HUES48 (cell line): ENCODE measurements at regions not wholly inside any gene's neighbourhood (a gene's known extent, or its start where the extent isn't known, plus 50 kb on each side); places are given as distances from the start of the nearest gene placed in this dataset.

ENCODE experiments used
- H3K27ac ChIP-seq: one replicate; pipeline ENCODE4 v1.7.0; 2013; ENCODE audit warnings: low read depth, low read length, inconsistent platforms
- H3K27me3 ChIP-seq: 2 replicates; pipeline ENCODE4 v1.6.1; 2013; ENCODE audit warnings: mild to moderate bottlenecking, low read length; ENCODE audit not compliant: control insufficient read depth, insufficient read depth
- H3K36me3 ChIP-seq: 2 replicates; pipeline ENCODE4 v1.6.1; 2013; ENCODE audit warnings: low read length; ENCODE audit not compliant: control insufficient read depth, insufficient read depth
- H3K4me1 ChIP-seq: 2 replicates; pipeline ENCODE4 v1.6.1; 2013; ENCODE audit warnings: mild to moderate bottlenecking, low read length; ENCODE audit not compliant: control insufficient read depth, insufficient read depth
- H3K4me3 ChIP-seq: 2 replicates; pipeline ENCODE4 v1.5.1; 2013; ENCODE audit warnings: mild to moderate bottlenecking, low read depth, low read length
- H3K9ac ChIP-seq: 2 replicates; pipeline ENCODE4 v1.6.1; 2013; ENCODE audit warnings: mild to moderate bottlenecking, low read depth, low read length, moderate library complexity
- H3K9me3 ChIP-seq: 2 replicates; pipeline ENCODE4 v1.6.1; 2013; ENCODE audit warnings: low read length; ENCODE audit not compliant: control insufficient read depth, insufficient read depth

DNA sequence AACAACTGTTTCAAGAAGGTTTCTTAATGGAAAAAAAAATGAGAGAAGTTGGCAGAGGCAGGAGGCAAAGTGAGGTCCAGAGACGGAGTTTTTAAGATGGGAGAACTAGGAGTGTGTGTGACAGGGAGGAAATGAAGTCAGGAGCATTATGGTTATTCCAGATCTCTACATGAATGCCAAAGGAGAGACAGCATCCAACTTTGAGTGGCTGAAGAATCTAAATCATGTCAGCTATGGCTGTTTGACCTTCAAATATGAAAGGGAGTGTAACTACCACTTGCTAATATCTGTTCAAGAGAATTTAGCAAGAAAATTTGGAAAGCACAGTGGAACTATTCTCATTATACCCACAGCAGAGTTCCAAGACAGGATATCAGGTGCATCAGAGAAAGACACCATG is 81.2 kb upstream of the CCBE1 start:
- Histone ChIP-seq H3K27me3 (no peaks in the 10 kb centered on the region), H3K36me3 (no peaks in the 10 kb centered on the region), H3K27ac (no peak overlapping the region), H3K4me1 (no peaks in the 10 kb centered on the region), H3K9ac (no peak overlapping the region), H3K9me3 (no peaks in the 10 kb centered on the region), H3K4me3 (no peak overlapping the region)

DNA sequence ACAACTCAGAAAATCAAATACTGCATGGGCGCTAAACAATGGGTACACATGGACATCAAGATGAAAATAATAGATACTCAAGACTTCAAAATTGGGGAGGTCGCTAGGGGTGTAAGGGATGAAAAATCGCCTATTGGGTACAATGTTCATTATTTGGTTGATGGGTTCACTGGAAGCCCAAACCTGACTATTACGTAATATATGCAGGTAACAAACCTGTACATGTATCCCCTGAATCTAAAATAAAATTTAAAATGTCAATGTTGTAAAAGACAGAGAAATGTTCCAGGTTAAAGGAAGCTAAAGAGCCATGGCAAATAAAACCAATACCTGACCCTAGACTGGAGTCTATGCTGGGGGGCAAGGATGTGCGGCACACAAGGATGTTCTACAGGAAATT is 80.4 kb upstream of the CCBE1 start:
- Histone ChIP-seq H3K36me3 (no peaks in the 10 kb centered on the region), H3K4me3 (no peak overlapping the region), H3K4me1 (no peaks in the 10 kb centered on the region), H3K9ac (no peak overlapping the region), H3K9me3 (no peaks in the 10 kb centered on the region), H3K27me3 (no peaks in the 10 kb centered on the region), H3K27ac (no peak overlapping the region)

DNA sequence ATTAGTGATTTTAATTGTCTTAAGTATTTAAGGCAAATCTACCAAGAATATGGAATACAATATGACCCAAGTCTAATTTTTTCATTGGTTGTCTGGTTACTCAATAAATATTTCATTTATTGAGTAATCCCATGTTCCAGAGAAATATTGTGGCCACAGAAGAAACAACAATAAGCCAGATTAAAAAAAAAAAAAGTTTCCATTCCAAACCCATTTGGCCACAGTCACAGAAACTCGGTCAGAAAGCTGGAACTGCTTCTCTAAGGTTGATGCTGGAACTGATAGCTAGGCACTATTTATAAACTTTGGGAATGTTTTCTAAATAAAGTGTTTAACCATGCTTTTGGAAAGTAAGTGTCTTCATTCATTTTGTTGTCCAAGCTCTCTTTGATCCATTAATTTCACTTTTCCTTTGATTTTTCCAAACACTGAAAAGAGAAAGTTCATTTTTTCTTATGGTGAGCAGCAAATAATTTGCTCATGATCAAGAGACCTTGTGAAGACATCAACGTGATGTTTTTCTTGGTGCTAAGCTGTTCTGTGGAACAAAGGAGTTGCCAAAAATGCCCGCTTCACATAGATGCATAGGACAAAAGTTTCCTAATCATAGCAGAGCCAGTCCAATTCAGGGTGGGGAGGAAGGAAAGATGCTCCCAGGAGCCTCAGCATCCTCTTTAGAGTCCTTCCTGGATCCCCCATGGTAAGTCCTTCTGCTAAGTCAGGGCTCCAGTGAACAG is 72.1 kb upstream of the CCBE1 start:
- no peaks in the 10 kb centered on the region for H3K9me3 ChIP-seq
- no peak overlapping the region for H3K4me3 ChIP-seq
- H3K27ac ChIP-seq = no peak overlapping the region
- no peaks in the 10 kb centered on the region for H3K36me3 ChIP-seq
- no peak overlapping the region for H3K9ac ChIP-seq
- no peaks in the 10 kb centered on the region for H3K27me3 ChIP-seq
- no peaks in the 10 kb centered on the region for H3K4me1 ChIP-seq

DNA sequence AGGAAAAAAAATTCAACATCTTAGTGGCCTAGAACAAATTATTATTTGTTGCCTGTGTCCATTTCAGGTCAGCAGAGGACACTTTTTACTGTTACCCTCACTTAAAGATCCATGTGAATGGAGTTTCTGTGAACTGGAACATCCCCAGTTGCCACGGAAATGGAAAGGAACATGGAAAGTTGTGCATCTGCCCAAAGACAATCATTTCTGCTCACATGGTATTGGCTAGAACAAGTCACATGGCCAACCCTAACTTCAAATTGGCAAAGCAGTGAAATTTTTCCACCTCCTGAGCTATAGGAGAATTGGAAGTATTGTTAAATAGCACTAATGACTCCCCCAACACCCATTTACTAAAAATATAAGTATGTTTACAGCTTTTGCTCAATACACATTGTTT is 71.2 kb upstream of the CCBE1 start:
- no peaks in the 10 kb centered on the region for H3K36me3 ChIP-seq
- no peaks in the 10 kb centered on the region for H3K4me1 ChIP-seq
- H3K27me3 ChIP-seq = no peaks in the 10 kb centered on the region
- no peak overlapping the region for H3K4me3 ChIP-seq
- H3K9me3 ChIP-seq = no peaks in the 10 kb centered on the region
- no peak overlapping the region for H3K27ac ChIP-seq
- H3K9ac ChIP-seq = no peak overlapping the region

DNA sequence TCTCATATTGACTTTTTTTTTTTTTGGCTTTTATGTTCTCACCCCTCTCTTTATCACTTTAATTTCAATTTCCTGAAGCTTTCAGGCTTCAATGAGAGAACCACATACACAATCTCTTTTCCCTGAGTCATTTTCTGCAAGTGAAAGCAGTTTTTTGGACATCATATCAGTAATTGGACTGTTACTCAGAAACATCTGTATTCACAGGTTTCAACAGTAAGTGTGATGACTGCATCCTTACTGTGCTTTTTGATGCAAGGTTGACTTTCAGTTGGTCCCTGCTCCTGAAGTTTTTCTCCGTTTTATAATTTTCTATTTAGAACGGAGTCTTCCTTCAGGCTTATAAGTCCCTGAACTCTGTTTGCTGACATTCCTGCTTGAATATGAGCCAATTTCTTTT is 70.5 kb upstream of the CCBE1 start:
- Histone ChIP-seq H3K4me3 (no peak overlapping the region), H3K27me3 (no peaks in the 10 kb centered on the region), H3K9me3 (no peaks in the 10 kb centered on the region), H3K4me1 (no peaks in the 10 kb centered on the region), H3K27ac (no peak overlapping the region), H3K9ac (no peak overlapping the region), H3K36me3 (no peaks in the 10 kb centered on the region)

DNA sequence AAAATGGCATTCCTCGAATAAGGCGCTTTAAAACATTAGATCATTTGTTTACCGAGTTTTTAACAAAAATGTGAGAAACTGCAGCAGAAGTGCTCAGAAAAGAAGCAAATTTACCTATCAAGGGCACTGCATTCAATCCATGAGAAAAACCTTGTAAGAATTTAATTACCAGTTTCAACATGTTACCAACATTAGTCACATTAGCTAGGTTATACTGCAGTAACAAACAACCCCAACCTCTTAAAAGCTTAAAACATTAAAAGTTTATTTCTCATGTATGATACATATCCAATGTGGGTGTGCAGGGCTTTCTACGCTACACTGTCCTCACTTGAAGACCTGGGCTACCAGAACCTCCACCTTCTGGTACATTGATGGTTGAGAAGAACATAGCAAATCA is 68.1 kb upstream of the CCBE1 start:
- H3K4me3 ChIP-seq = no peak overlapping the region
- H3K36me3 ChIP-seq = no peaks in the 10 kb centered on the region
- H3K9me3 ChIP-seq = no peaks in the 10 kb centered on the region
- no peaks in the 10 kb centered on the region for H3K27me3 ChIP-seq
- H3K4me1 ChIP-seq = no peaks in the 10 kb centered on the region
- no peak overlapping the region for H3K9ac ChIP-seq
- H3K27ac ChIP-seq = no peak overlapping the region

DNA sequence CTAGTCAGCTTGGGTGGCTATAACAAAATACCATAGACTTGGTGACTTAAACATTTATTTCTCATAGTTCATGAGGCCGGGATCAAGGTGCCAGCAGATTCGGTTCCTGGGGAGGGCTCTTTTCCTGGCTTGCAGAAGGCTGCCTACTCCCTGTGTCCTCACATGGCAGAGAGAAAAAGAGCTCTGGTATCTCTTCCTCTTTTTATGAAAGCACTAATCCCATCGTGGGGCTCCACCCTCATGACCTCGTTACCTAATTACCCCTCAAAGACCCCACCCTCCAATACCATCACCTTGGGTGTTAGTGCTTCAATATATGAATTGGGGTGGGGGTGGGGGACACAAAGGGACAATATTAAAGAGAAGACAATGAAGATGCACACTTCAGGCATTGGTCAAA is 67.1 kb upstream of the CCBE1 start:
- Histone ChIP-seq H3K4me1 (no peaks in the 10 kb centered on the region), H3K27ac (no peak overlapping the region), H3K27me3 (no peaks in the 10 kb centered on the region), H3K9ac (no peak overlapping the region), H3K4me3 (no peak overlapping the region), H3K36me3 (no peaks in the 10 kb centered on the region), H3K9me3 (no peaks in the 10 kb centered on the region)

DNA sequence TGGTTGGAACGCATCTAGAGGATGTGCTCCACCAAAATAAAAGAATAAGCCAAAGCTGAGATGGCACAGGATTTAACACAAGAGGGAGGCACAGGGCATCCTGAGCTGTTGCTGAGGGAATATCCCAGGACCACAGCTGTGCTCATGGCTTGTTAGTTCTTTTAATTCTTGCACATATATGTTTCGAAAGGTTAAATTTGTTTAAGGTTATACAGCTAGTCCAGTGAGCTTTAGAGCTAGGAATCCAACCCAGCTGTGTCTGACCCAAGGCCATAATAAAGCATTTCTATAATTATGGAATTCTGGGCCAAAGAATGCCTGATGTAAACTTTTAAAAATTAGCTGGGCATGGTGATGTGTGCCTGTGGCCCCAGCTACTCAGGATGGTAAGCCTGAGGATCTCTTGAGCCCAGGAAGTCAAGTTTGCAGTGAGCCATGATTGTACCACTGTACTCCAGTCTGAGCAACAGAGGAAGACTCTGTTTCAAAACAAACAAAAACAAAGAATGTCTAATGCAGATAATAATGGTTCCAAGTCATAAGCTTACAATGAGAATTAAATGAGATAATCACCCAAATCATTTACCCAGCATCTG is 66.4 kb upstream of the CCBE1 start:
- no peaks in the 10 kb centered on the region for H3K27me3 ChIP-seq
- no peaks in the 10 kb centered on the region for H3K36me3 ChIP-seq
- H3K4me1 ChIP-seq = no peaks in the 10 kb centered on the region
- no peak overlapping the region for H3K27ac ChIP-seq
- H3K9me3 ChIP-seq = no peaks in the 10 kb centered on the region
- H3K4me3 ChIP-seq = no peak overlapping the region
- no peak overlapping the region for H3K9ac ChIP-seq

DNA sequence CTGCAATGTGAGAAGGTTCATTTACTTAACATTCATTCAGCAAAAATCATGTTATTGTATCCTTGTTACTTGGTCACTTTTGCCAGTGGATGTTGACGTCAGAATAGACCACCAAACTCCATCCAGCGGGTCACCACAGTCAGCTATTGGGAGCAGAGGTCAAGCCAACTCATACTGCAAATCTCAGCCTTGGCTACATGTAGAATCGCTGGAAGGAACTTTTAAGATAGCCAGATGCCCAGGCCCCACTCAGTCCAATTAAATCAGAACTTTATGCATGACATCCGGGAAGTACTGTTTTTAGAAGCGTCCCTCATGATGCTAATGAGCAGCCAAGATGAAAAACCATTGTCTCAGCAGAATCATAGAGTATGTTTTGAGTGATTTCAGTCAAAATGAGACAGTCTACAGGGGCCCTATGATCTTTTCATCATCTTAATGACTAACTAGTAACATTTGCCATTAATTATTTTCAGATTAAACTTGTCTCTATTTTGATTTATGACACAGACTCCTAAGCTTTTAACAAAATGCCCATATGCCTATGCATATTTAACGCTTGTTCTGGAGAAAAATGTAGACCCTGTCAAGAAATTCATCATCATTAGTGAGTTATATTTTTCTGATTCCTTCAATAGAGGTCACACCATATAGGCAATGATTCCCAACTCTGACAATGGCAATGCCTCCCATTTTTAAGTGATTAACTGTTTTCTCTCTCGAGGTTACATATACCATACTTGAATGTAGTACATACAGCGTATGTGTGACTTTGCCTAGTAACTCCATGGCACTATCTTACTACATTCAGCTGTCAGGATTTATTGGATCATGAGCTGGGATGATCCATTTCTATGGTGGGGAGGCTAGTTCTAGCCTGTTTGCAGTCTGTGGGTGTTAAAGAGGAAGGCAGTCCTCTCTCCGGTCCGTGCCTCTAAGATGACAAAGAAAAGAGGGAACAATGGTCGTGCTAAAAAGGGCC is 63.7 kb upstream of the CCBE1 start:
- no peaks in the 10 kb centered on the region for H3K27me3 ChIP-seq
- no peak overlapping the region for H3K4me3 ChIP-seq
- H3K36me3 ChIP-seq = no peaks in the 10 kb centered on the region
- no peak overlapping the region for H3K9ac ChIP-seq
- H3K4me1 ChIP-seq = no peaks in the 10 kb centered on the region
- H3K27ac ChIP-seq = no peak overlapping the region
- no peaks in the 10 kb centered on the region for H3K9me3 ChIP-seq

DNA sequence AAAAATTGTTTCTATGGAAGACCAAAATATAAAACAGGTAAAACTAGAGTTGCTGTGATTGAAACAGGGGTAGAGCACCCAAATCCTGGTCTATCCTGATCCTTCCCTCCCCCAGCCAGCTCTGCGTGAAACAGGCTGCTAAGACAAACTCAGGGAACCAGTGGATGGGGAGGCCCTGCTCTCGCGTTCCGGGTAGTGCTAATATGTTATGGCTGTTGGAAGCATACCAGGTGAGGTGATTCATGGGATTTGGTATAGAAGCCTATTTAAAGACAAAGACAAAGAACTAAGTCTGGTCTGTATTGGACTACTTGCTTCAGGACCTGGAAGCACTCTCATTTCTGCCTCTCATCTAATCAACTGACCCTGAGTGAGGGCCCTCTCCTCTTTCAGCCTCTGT is 63.0 kb upstream of the CCBE1 start:
- Histone ChIP-seq H3K36me3 (no peaks in the 10 kb centered on the region), H3K9me3 (no peaks in the 10 kb centered on the region), H3K9ac (no peak overlapping the region), H3K27me3 (no peaks in the 10 kb centered on the region), H3K27ac (no peak overlapping the region), H3K4me1 (no peaks in the 10 kb centered on the region), H3K4me3 (no peak overlapping the region)

DNA sequence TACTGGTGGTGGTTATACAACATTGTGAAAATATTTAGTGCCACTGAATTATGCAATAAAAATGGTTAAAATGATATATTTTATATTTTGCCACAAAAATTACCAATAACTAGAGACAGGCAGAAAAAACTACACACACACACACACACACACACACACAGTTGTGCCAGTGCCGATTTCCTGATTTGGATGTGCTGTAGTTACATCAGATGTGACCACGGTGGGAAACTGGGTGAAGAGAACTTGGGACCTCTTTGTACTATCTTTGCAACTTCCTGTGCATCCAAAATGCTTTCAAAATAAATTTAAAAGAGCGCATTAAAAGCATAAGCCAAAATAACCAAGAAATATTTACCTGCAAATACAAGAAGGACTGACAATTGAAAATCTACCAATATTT is 61.6 kb upstream of the CCBE1 start:
- H3K9me3 ChIP-seq = no peaks in the 10 kb centered on the region
- no peak overlapping the region for H3K9ac ChIP-seq
- H3K27ac ChIP-seq = no peak overlapping the region
- no peak overlapping the region for H3K4me3 ChIP-seq
- no peaks in the 10 kb centered on the region for H3K36me3 ChIP-seq
- H3K27me3 ChIP-seq = no peaks in the 10 kb centered on the region
- no peaks in the 10 kb centered on the region for H3K4me1 ChIP-seq
